ENCODE measurements at regions not wholly inside any gene's neighbourhood (a gene's known extent, or its start where the extent isn't known, plus 50 kb on each side); places are given as distances from the start of the nearest gene placed in this dataset.
"Not testable (repeated sequence)": the region's sequence is repeated elsewhere in the genome, so short reads cannot be mapped to it uniquely, and the experiment has no call there.

DNA sequence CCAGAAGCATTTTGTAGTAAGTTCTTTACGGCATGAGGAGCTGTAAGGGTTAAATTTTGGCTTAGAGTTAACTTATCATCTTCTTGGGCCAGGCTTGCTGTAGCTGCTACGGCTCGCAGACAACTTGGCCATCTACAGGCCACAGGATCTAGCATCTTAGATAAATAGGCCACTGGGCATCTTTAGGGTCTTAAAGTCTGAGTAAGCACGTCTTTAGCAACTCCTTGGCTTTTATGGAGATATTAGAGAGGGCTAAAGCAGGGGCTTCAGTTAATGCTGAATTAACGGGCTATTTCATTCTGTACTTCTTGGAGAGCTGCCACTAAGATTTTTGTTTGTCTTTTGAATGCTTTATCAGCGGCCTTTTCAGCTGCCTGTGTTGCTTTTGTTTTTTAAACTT lies 129.0 kb downstream of the ART5 start:
- TF ChIP-seq SMYD3, HOXA7 (CRISPR knock-in tag; IDR thresholded peaks at IDR 0.05): not testable (repeated sequence)
- TF ChIP-seq, protein P1, sequence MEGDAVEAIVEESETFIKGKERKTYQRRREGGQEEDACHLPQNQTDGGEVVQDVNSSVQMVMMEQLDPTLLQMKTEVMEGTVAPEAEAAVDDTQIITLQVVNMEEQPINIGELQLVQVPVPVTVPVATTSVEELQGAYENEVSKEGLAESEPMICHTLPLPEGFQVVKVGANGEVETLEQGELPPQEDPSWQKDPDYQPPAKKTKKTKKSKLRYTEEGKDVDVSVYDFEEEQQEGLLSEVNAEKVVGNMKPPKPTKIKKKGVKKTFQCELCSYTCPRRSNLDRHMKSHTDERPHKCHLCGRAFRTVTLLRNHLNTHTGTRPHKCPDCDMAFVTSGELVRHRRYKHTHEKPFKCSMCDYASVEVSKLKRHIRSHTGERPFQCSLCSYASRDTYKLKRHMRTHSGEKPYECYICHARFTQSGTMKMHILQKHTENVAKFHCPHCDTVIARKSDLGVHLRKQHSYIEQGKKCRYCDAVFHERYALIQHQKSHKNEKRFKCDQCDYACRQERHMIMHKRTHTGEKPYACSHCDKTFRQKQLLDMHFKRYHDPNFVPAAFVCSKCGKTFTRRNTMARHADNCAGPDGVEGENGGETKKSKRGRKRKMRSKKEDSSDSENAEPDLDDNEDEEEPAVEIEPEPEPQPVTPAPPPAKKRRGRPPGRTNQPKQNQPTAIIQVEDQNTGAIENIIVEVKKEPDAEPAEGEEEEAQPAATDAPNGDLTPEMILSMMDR (CRISPR knock-in tag; IDR thresholded peaks at IDR 0.05): not testable (repeated sequence)

All from HepG2 (cell line).